HG03354 (cell line): ENCODE measurements at regions not wholly inside any gene's neighbourhood (a gene's known extent, or its start where the extent isn't known, plus 50 kb on each side); places are given as distances from the start of the nearest gene placed in this dataset.
"Not testable (repeated sequence)": the region's sequence is repeated elsewhere in the genome, so short reads cannot be mapped to it uniquely, and the experiment has no call there.

ENCODE experiments used
- ATAC-seq: cut with Tn5 transposase; IDR thresholded peaks from one replicate; pipeline ENCODE4 v1.9.1; 2021; ENCODE audit warnings: mild to moderate bottlenecking; ENCODE audit not compliant: unreplicated experiment, poor library complexity, severe bottlenecking

DNA sequence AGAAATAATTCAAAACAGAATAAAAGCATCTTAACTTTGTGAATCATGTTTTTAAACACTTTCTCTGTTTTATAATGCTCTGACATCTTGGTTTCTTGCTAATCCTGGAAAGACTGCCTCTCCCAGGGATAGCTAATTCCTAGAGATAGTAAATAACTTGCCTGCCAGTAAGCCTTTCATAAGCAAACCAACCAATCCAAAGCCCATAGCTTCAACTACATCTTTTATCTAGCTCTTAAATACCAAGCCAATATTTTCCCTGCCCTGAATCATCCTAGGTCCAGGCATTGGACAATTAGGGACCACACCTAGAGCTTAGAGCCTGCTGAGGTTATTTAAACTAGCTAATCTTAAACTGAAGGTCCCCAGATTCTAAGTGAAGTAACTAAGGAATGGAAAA lies 223.7 kb upstream of the DIPK2B start:
- no peak for ATAC-seq

DNA sequence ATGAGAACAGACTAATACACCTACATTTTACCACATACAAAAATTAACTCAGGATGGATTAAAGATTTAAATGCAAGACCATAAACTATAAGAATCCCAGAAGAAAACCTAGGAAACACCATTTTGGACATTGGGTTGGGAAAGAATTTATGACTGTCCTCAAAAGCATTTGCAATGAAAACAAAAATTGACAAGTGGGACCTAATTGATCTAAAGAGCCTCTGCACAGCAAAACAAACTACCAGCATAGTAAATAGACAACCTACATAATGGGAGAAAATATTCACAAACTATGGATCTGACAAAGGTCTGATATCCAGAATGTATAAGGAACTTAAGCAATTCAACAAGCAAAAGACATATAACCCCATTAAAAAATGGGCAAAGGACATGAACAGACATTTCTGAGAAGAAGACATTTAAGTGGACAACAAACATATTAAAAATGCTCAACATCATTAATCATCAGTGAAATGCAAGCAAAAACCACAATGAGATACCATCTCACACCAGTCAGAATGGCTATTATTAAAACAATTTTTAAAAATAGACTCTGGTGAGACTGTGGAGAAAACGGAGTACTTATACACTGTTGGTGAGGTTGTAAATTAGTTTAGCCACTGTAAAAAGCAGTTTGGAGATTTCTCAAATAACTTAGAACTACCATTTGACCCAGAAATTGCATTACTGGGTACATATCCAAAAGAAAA lies 221.7 kb upstream of the DIPK2B start:
- ATAC-seq: no peak

DNA sequence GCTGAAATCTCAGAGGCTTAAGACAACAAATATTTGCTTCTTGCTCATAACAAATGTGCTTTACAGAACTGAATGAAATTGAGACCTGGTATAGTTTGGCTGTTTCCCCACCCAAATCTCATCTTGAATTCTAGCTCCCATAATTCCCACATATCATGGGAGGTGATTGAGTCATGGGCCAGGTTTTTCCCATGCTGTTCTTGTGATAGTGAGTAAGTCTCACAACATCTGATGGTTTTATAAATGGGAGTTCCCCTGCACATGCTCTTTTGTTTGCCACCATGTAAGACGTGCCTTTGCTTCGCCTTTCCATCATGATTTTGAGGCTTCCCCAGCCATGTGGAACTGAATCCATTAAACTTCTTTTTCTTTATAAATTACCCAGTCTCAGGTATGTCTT lies 221.1 kb upstream of the DIPK2B start:
- no peak for ATAC-seq

DNA sequence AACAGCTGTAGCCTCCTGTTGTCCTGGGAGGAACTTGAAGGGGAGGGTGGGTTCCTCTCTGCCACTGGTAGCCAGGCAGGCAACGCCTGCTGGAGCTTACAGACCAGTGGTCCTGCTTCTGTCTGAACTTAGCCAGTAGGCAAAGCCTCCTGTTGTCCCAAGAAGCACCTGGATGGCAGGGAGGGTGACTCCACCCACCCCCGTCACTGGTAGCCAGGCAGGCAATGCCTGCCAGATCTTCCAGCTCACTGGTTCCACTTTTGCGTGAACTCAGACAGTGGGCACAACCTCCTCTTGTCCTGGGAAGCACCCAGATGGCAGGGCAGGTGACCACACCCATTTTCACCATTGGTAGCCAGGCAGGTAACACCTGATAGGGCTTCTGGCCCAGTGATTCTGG lies 203.5 kb upstream of the DIPK2B start:
- ATAC-seq: no peak

DNA sequence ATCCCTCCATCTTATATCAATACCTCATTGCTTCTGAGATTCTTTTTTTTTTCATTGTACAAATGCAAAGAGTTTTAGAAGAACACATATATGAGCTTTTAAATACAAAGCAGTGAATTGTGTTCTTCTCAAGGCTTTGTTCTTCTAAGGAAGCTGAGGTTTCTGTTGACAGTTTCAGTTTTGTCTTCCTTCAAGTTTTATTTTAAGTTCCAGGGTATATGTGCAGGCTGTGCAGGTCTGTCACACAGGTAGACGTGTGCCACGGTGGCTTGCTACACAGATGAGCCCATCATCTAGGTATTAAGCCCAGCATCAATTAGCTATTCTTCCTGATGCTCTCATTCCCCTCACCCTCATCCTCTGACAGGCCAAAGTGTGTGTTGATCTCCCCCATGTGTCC lies 201.2 kb upstream of the DIPK2B start:
- no peak for ATAC-seq

DNA sequence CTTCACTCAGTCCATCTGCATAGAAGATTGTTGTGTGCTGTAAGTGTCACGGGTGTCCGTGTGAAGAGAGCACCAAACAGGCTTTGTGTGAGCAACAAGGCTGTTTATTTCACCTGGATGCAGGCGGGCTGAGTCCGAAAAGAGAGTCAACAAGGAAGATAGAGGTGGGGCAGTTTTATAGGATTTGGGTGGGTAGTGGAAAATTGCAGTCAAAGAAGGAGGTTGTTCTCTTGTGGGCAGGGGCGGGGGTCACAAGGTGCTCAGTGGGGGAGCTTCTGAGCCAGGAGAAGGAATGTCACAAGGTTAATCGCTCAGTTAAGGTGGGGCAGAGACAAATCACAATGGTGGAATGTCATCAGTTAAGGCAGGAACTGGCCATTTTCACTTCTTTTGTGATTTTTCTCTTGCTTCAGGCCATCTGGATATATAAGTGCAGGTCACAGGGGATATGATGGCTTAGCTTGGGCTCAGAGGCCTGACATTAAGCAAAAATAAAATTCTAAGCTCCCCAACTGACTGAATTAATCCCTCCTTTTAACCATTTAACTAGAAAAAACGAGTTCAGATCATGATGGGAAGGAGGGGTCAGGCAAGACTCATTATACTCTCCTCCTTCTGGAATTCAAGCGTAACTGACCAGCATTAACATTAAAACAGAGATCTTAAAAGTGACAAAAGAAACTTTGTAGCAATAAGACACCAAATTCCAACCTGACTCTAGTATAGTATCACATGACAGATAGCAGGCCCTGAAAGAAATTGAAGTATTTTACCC lies 200.5 kb upstream of the DIPK2B start:
- not testable (repeated sequence) for ATAC-seq

DNA sequence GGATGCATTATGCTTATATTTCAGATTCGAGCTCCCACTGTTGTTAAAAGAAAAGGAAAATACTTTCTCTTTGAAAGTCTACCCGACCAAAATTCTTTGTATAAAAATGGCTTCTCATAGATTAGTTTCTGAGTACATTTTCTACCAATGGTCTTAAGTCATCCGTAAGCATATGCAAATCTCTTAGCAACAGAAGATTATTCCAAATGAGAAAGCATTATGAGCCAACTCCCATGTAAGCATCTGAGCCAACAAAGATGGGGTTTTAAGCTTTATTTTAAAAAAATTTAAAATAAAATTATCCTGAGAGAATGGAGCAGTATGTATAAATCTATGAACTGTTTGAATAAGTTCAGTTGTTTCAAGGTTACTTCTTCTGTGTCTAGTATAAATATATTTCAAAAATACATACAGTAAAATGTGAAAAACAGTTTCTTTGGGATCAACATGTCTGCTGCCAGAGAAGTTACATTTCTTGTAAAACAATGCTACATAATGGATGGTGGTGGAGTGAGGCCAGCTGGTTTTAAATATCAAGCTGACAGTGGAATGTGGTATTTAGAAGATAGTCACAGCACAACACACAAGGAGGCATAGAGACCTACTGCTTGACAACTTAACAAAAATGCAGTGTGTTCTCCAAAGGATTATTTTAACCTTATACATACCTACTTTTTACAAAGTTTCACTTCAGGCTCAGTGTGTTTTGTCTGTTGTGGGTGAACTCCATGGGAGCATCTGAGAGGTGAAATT lies 199.5 kb upstream of the DIPK2B start:
- ATAC-seq: no peak

DNA sequence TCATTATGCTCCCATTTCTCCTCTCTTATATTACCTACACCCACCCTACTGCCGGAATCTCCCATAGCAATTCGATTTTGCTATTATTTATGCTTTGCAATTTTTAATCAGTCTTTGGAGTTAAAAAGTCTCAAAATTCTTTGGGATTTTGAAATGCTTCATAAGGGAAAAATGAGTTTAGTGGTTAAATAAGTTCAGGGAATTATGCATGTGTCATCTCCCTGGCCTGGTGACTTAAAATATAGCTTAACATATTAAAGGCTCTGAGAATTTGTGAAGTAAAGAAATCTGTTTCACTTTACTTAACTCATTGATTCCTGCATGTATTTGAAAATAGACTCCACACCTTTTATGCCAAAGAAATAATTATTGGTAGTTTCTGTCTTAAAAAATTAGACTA lies 185.1 kb upstream of the DIPK2B start:
- no peak for ATAC-seq

DNA sequence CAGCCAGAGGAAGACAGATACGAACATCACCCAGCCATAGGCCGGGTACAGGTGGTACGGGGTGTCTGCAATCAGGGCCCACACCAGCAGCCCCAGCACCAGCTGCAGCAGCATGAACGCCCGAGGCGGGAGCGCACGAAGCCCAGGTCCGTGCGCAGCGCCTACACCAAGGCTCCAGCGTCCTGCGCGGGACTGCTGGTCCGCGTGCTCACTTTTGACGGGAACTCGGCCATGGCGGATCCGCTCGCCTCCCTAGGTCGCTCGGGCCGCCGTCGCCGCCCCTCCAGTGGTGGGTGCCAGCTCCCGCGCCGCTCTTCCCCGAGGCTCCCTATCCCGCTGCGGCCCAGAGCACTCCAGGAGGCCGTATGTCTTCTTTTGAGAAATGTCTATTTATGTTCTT lies 181.2 kb upstream of the DIPK2B start:
- ATAC-seq: no peak

DNA sequence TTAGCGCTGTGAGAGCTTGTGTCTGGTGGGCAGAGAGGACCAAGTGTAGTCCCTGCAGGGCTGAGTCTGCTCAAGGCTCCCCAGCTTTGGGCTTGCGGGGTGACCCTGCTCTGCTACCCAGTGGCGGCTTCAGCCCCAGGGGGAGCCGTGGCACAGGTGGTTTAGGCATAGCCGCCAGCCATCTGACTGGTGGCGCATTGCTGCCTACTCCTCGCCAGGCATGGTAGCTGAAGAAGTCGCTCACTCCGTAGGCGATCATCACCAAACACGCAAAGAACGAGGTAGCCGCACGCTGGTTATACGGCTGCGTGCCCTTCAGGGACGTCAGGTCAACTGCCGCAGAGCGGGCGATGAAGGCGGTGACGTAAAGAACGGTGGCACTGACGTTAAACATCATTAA lies 180.7 kb upstream of the DIPK2B start:
- ATAC-seq: no peak

DNA sequence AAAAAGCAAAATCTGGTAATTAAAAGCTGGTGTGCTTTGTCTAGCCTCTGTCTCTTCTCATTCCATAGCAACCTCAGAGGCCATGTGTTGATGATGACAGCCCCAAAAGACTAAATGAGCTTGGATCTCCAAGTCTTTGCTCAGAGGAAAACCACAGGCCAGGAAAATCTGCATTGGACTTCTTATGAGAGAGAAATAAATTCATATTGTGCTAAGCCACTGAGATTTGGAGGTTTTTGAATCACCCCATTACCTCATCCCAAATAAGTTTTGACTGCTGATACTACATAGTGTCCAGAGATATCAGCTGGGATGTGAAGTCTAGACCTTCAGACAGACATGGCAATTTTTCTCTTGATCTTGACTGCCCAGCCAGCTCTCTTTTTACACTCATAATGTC lies 178.6 kb upstream of the DIPK2B start:
- no peak for ATAC-seq

DNA sequence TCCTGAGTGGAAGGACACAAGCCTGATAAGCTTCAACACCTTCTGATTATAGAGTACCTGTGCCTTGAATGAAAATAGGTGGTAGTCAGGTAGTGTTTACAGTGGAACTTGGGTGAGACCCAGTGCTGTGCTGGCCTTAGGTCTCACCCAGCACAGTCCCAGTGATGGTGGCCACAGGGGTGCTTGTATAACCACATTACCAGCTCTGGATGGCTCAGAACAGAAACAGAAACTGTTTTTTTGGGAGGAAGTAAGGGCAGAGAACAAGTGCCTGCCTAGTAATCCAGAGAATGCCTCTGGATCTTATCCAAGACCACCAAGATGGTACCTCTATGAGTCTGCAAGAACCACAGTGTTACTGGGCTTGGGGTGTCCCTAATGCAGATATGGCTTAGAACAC lies 171.5 kb upstream of the DIPK2B start:
- ATAC-seq: no peak

DNA sequence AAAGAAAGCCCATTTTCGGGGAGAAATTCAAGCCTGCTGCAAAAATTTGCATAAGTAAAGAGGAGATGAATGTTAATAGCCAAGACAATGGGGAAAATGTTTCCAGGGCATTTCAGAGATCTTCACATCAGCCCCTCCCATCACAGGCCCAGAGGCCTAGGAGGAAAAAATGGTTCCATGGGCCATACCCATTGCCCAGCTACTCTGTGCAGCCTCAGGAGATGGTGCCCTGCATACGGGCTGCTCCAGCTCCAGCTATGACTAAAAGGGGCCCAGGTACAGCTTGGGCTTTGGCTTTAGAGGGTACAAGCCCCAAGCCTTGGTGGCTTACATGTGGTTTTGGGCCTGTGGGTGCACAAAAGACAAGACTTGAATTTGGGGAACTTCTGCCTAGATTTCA lies 168.0 kb upstream of the DIPK2B start:
- no peak for ATAC-seq

DNA sequence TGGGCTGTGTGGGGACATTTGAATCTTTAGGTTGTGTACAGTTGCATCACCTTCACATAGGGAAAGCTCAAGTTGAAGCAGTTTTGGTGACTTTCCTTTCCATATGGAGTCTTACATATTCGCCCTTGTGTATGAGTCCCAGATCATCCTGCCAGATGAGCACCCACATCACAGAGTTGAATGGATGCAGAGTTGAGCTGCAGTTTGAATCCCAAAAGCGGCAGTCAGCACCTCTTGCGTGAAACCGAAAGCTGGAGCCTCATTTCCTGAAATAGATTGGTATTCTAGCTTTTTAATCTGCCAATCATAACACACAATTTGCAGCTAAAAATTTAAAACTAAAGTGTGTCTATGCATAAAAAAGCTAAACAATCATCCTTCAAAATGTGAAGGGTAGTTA lies 162.9 kb upstream of the DIPK2B start:
- no peak for ATAC-seq

DNA sequence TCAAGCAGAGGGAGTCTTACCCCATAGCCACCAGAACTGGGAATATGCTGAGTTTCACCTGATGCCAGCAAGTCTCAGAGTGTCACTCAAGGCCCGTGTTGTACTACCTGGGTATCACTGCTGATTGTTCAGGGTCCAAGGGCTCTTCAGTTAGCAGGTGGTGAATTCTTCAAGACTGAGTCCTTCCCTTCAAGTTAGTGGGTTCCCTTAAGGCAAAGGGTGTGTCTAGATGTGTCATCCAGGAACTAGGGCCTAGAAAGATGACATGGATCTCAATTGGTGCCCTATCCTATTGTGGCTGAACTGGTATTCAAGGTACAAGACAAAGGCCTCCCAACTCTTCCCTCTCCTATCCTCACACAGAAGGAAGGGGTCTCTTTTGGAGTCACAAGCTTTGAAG lies 159.9 kb upstream of the DIPK2B start:
- ATAC-seq: no peak

DNA sequence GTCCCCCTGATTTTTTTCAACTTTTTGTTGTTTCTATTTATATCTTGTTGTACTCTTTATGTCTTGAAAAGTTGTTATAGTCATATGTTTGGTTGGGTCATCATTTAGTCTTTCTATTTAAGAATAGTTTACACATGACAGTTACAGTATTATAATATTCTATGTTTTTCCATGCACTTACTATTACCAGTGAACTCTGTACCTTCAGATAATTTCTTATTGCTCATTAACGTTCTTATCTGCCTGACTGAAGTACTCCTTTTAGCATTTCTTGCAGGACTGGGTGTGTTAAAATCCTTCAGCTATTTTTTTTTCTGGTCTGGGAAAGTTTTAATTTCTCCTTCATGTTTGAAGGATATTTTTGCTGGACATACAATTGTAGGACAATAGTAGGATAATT lies 157.7 kb upstream of the DIPK2B start:
- no peak for ATAC-seq

DNA sequence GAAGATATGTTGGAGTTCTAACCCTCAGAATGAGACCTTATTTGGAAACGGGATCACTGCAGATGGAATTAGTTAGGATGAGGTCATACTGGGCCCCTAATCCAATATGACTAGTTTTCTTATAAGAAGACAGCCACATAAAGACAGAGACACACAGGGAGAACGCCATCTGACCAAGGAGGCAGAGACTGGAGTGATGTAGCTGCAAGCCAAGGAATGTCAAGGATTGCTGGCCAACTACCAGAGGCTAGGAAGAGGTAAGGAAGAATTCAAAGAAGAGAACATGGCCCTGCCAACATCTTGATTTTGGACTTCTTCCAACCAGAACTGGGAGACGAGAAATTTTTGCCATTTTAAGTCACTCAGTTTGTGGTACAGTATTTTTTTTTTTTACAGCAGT lies 152.8 kb upstream of the DIPK2B start:
- no peak for ATAC-seq

DNA sequence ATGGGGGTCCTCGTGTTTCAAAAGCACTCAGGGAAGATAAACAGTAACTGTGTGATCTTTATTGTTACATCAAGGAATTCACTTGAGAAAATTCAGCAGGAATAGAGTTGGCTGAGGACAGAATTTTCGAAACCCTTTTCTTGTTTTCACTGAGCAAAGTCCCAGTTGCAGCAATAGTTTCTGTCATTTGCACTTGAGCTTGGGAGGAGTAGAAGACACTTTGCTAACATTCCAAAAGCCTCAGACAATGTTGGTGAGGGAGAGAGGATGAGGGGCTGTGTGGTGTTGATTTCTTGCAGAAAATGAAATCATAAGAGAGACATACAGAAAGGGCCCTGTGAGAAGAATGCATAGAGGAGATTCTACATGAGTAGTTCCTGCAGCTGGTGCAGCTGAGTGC lies 151.9 kb upstream of the DIPK2B start:
- no peak for ATAC-seq

DNA sequence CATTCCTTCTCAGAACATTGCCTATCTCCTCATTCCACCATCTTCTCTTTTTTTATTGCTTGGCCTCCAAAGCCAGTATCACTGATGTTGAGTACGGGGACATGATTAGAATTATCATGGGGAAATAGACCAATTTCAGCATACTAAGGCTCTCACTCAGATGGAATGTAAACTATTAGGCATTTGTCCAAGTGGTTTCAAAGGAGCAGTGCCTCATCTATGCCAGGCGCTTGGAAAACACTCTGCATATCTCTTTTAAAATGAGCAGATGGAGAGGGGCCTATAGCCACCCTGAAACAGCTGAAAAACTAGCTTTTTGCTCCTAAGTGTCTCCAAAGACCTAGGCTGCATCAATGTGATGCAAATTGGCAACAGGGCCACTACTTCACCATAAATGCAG lies 150.8 kb upstream of the DIPK2B start:
- ATAC-seq: no peak

DNA sequence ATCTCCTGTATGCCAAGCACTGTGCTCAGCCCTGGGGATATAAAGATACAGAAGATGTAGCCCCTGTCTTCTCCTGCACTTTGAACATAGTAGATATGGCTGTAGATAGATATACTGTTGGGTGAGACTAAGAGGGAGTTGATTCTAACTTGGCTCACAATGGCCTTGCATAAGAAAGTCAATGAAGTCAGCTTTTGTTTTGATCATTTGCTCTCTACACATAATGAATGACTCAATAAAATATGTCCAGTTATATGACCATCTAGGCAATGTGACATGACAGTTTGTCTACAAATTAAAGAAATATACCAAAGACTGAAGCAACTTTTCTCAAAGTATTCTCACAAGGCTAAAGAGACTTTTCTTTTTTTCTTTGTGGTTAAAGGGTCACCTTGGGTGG lies 147.6 kb upstream of the DIPK2B start:
- no peak for ATAC-seq

DNA sequence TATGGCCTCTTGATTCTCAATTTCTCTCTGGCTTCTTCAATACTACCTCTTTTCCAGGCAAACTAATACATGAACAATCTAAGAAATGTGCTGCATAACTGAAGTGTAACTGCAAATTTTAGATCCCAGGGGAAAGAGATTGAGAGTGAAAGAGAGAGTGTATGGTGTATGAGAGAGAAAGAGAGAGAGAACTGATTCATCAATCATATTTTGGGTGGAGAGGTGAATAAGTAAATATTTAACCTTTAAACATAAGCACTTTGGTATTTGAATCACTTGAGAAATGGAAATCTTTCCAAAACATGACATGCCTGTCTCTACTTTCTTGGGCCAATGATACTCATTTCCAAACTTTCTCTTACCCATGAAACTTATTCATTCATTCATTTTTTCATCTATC lies 147.2 kb upstream of the DIPK2B start:
- no peak for ATAC-seq
